Omental fat pad (tissue), 3 donors: ENCODE measurements at regions not wholly inside any gene's neighbourhood (a gene's known extent, or its start where the extent isn't known, plus 50 kb on each side); places are given as distances from the start of the nearest gene placed in this dataset.

Source experiments
- ATAC-seq: fragments of 150-250 bp; one replicate; pipeline ENCODE4 v1.9.1; 2016; ENCODE audit warnings: mild to moderate bottlenecking, moderate library complexity; ENCODE audit not compliant: low FRiP score
- DNase-seq: peaks from one replicate; pipeline ENCODE4 v3.0.0-alpha.2; 2019; ENCODE audit warnings: low spot score
- TF ChIP-seq, protein P1 (sequence below), 3 donors: fragments of 450-650 bp; IDR thresholded peaks; one replicate each; pipeline ENCODE4 v1.5.1; 2016 to 2017; ENCODE audit warnings: antibody characterized with exemption in 3 of 3, mild to moderate bottlenecking in 3 of 3, moderate library complexity in 2 of 3

DNA sequence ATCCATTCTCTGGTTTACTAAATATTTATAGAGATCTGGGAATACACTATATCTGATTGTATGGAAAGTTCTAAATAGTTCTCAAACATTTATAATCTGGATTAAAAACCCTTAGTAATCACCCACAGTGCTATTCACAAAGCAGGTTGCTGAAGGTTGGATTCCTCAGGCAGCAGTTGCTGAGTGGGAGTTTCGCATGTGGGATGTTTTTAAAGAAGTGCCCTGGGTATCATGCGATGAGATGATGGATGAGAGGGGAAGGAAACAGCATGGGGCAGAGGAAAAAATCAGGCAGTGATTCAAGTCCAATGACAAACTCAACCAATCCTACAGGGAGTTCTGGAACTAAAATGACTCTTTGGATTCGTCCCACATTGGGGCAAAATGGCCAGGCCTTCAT is 85.3 kb upstream of the GALNT2 start:
- DNase-seq (no peak), ATAC-seq (no peak)
- TF ChIP-seq, protein P1, sequence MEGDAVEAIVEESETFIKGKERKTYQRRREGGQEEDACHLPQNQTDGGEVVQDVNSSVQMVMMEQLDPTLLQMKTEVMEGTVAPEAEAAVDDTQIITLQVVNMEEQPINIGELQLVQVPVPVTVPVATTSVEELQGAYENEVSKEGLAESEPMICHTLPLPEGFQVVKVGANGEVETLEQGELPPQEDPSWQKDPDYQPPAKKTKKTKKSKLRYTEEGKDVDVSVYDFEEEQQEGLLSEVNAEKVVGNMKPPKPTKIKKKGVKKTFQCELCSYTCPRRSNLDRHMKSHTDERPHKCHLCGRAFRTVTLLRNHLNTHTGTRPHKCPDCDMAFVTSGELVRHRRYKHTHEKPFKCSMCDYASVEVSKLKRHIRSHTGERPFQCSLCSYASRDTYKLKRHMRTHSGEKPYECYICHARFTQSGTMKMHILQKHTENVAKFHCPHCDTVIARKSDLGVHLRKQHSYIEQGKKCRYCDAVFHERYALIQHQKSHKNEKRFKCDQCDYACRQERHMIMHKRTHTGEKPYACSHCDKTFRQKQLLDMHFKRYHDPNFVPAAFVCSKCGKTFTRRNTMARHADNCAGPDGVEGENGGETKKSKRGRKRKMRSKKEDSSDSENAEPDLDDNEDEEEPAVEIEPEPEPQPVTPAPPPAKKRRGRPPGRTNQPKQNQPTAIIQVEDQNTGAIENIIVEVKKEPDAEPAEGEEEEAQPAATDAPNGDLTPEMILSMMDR (IDR thresholded peaks at IDR 0.05) = no peak

DNA sequence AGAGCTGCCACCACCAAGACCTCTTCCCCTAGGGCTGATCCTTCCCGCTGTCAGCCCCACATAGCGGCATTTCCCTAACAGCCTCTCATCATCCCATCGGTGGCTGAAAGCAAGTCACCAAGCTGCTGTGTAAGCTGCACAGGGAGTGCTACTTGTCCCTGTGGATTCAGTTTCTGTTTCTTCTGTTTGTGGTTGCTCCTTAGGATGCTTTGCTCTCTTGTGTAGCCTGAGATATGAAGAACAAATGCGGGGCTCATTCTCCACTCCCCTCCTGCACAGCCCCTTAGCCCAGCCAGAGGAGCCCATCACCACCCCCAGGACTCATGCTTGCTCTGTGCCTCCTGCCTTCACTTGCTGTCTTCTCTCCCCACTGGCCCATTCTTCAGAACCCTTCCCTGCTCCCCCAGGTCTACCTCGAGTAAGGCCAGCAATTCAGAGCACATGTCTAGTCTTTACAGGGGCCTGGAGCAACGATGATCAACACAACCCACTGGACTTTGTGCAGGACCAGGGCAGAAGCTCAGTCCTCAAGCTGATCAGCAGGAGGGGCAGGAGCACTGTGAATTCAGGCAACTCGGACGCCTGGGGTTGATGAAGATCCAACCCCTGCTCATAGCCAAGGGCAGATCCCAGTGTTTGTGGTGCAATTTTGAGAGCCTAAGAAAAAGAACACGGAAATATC is 82.6 kb upstream of the GALNT2 start:
- DNase-seq = no peak
- no peak for ATAC-seq
- TF ChIP-seq, protein P1 (IDR thresholded peaks at IDR 0.05) = no peak

DNA sequence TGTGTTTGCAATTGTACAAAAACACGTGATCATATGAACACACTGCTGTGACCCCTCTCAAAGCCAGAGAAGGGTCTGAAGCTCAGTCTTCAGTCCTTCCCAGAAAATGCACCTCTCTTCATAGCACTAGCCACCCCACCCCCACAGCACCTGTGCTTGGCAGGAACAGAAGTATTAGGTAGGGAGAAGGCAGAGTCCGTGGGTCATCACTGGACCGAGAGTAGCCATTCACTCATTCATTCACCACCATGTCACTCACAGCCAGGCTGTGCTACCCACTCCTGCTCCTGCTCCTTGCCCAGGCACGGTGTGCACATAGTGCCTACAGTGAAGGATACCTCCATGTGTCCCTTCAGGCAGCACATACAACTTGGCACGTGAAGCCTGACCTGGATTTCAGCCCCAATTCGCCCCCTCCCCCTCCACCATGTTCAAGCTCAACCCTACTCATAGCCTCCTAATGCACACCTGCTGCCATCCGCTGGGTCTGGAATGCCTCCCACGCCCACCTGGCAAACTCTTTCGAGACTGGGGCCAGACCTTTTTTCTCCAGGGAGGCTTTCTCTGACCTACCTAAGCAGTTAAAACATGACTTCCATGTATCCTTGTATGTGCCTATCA is 81.9 kb upstream of the GALNT2 start:
- TF ChIP-seq, protein P1 (IDR thresholded peaks at IDR 0.05) = no peak
- no peak for DNase-seq
- ATAC-seq = no peak

DNA sequence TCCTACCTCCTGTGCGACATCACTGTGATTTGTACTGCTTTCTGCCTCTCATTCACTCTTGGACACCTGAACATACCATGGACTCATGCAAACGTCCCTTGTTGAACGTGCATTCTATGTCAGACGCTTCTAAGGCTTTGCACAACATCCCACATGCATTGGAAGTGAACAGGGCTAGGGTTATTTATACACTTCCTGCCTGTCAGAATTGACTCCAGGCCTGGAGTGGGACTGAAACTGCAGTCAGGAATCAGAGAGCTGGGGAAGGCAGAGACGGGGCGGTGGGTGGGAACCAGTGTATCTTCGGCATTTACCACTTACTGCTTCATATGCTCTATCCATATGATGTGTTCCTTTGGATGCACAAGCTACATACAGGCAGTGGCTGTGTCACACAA is 81.4 kb upstream of the GALNT2 start:
- ATAC-seq (no peak), DNase-seq (no peak)
- TF ChIP-seq, protein P1 (IDR thresholded peaks at IDR 0.05) = no peak

DNA sequence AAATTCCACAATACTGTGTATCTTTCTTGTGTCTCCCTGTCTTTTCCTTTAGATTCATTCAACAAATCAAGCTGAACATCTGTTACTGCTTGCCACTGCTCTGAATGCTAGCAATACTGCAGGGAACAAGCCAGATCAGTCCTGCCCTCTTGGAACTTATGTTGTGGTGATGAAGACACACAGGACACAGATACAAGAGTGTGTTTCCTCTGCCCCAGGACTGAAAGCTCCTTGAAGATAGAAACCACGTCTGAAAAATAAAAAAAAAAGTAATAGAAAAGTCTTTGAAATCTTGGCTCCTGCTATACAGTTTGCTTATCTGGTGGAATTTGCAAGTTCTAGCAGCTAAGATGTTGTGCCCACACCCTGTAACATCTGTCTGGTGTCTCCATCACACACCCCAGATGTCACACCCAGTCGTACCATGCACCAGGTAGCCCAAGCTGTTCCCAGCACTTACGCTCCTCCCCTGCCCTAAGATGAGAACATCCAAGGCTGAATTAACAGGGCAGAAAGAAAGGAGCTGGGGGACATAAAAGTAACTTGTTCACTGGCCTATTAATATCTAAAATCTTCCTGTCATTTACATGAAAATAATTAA is 80.2 kb upstream of the GALNT2 start:
- ATAC-seq (no peak), DNase-seq (no peak)
- TF ChIP-seq, protein P1 (IDR thresholded peaks at IDR 0.05) = no peak

DNA sequence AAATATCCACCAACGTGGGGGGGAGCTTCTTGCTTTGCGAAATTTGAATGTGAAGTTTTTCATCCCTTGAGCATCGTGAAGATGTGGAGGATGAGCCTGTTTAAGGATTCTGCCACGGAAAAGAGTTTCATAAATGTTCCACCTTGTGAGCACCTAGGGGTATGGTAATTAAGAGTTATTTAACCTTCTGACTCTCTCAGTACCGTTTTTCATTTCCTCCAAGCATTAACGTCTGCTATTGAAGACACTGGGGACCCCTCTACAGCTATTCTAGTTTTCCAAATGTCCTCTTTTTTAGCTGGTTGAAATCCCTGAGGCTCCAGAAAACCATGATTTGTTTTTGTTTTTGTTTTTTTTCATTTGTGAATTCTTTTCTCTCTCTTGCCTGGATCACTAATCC is 79.1 kb upstream of the GALNT2 start:
- ATAC-seq (no peak), DNase-seq (no peak)
- TF ChIP-seq, protein P1 (IDR thresholded peaks at IDR 0.05) = no peak

DNA sequence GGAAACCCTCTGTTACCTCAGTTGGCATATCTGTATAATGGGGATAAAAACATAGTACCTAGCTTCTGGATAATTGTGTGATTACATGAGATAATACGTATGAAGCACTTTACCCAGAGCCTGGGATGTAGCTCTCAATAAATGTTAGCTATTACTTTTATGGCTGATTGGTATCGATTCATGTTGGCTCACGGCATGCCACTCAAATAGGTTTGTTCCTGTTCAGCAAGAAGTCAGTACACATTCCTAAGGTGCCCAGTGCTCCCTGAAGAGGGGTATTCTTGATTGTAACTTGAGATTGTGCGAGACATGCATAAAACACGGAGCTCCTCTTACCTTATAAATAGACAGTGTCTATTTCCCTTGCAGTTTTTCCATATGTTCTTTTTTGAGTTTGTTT is 78.5 kb upstream of the GALNT2 start:
- TF ChIP-seq, protein P1 (IDR thresholded peaks at IDR 0.05) = no peak
- no peak for DNase-seq
- ATAC-seq = no peak
